ENCODE measurements at regions not wholly inside any gene's neighbourhood (a gene's known extent, or its start where the extent isn't known, plus 50 kb on each side); places are given as distances from the start of the nearest gene placed in this dataset.

GRCh38 chr16:79931721-79932120 lies 331.2 kb upstream of the MAF start:
- Histone ChIP-seq H3K4me3 (no peak overlapping the region), H3K27ac (no peak overlapping the region), H3K4me1 (no peaks in the 10 kb centered on the region), H3K36me3 (no peaks in the 10 kb centered on the region), H3K27me3 (no peaks in the 10 kb centered on the region), H3K9me3 (no peaks in the 10 kb centered on the region)
- DNase-seq = no peak
- WGBS, 4 donors = 93 to 100% (median 95%) methylated on average over 1 of the region's 1 CpG
- no peak for ATAC-seq
- no peak for TF ChIP-seq CTCF (IDR thresholded peaks at IDR 0.05)
- TF ChIP-seq POLR2A (IDR thresholded peaks at IDR 0.05) = no peak
- intact Hi-C loops (cut with DNase I) = no loop called here

- 43 to 57% (median 47%) methylated on average over 2 of the region's 2 CpGs for WGBS, 4 donors
- intact Hi-C loops (cut with DNase I) = no loop called here
- no peak for ATAC-seq
Measured at GRCh38 chr16:79929260-79929965, 328.9 kb upstream of the MAF start.

GRCh38 chr16:79928142-79928873 lies 327.8 kb upstream of the MAF start:
- intact Hi-C loops (cut with DNase I) = no loop called here
- Histone ChIP-seq H3K4me3 (no peak overlapping the region), H3K27ac (no peak overlapping the region), H3K4me1 (no peaks in the 10 kb centered on the region), H3K9me3 (peaks cover 0 to 3% (median 0%) of the 10 kb centered on the region in 12 donors), H3K27me3 (no peaks in the 10 kb centered on the region), H3K36me3 (no peaks in the 10 kb centered on the region)
- ATAC-seq (no peak), DNase-seq (no peak)
- no peak for TF ChIP-seq POLR2A (IDR thresholded peaks at IDR 0.05)
- no peak for TF ChIP-seq CTCF (IDR thresholded peaks at IDR 0.05)
- WGBS, 4 donors = 71 to 76% (median 73%) methylated on average over 9 of the region's 9 CpGs

More at GRCh38 chr16:79929260-79929965, 328.9 kb upstream of the MAF start:
- Histone ChIP-seq H3K4me3 (no peak overlapping the region), H3K27ac (no peak overlapping the region), H3K27me3 (no peaks in the 10 kb centered on the region), H3K4me1 (no peaks in the 10 kb centered on the region), H3K36me3 (no peaks in the 10 kb centered on the region), H3K9me3 (no peaks in the 10 kb centered on the region)
- DNase-seq = no peak
- TF ChIP-seq CTCF (IDR thresholded peaks at IDR 0.05) (no peak), POLR2A (IDR thresholded peaks at IDR 0.05) (no peak)

GRCh38 chr16:79926451-79927205 lies 326.1 kb upstream of the MAF start:
- H3K4me1 ChIP-seq = no peaks in the 10 kb centered on the region
- WGBS, 4 donors = 88 to 90% (median 89%) methylated on average over 11 of the region's 11 CpGs
- H3K9me3 ChIP-seq = peaks cover 0 to 3% (median 0%) of the 10 kb centered on the region in 12 donors
- no peak for TF ChIP-seq CTCF (IDR thresholded peaks at IDR 0.05)
- no peak for TF ChIP-seq POLR2A (IDR thresholded peaks at IDR 0.05)
- H3K27me3 ChIP-seq = no peaks in the 10 kb centered on the region
- H3K36me3 ChIP-seq = no peaks in the 10 kb centered on the region
- ATAC-seq (no peak), DNase-seq (no peak)
- no peak overlapping the region for H3K4me3 ChIP-seq
- intact Hi-C loops (cut with DNase I) = no loop called here
- no peak overlapping the region for H3K27ac ChIP-seq
